ENCODE measurements at regions not wholly inside any gene's neighbourhood (a gene's known extent, or its start where the extent isn't known, plus 50 kb on each side); places are given as distances from the start of the nearest gene placed in this dataset.
"Not testable (repeated sequence)": the region's sequence is repeated elsewhere in the genome, so short reads cannot be mapped to it uniquely, and the experiment has no call there.

GRCh38 chr2:101645886-101646285, 51.6 kb upstream of the MAP4K4 start:
- H3K4me3 ChIP-seq (ENCODE audit: low read length); H3K27me3 ChIP-seq (ENCODE audit: control insufficient read depth, insufficient read depth, low read length); H3K4me1 ChIP-seq (ENCODE audit: control insufficient read depth, insufficient read depth, low read length); H3K27ac ChIP-seq (ENCODE audit: low read depth, low read length); H3K9ac ChIP-seq (ENCODE audit: low read length); H3K36me3 ChIP-seq (ENCODE audit: control insufficient read depth, insufficient read depth, low read length): not testable (repeated sequence)

DNA sequence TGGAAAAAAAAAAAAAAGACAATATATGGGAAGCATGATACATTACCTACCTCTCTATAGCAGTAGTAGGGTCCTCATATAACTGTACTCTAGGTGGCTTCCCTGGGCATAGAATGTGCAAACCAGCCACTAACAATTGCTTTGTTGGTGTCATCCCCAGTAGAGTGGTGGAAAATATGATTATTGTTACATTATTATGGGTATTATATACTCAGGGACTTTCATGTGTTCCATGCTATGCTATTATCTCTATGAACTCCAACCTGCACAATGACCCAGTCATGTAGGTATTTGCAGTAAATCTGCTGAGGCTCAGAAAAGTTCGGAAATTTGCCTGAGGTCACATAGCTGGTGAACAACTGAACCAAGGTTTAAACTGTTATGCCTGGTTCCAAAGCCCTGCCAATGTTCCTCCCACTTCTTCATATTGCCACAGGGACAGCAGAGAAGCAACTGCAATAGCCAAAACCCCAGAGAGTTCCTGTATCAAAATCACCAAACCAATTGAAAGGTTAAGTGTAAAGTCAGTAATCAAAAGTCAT, 52.6 kb upstream of the MAP4K4 start:
- no peak overlapping the region for H3K9ac ChIP-seq (ENCODE audit: low read length)
- H3K27me3 ChIP-seq (ENCODE audit: control insufficient read depth, insufficient read depth, low read length), result no peaks in the 10 kb centered on the region
- no peaks in the 10 kb centered on the region for H3K4me1 ChIP-seq (ENCODE audit: control insufficient read depth, insufficient read depth, low read length)
- no peaks in the 10 kb centered on the region for H3K36me3 ChIP-seq (ENCODE audit: control insufficient read depth, insufficient read depth, low read length)
- no peak overlapping the region for H3K4me3 ChIP-seq (ENCODE audit: low read length)
- H3K27ac ChIP-seq (ENCODE audit: low read depth, low read length), result no peak overlapping the region

- Histone ChIP-seq H3K9ac (ENCODE audit: low read length) (no peak overlapping the region), H3K27me3 (ENCODE audit: control insufficient read depth, insufficient read depth, low read length) (no peaks in the 10 kb centered on the region), H3K4me3 (ENCODE audit: low read length) (no peak overlapping the region), H3K4me1 (ENCODE audit: control insufficient read depth, insufficient read depth, low read length) (no peaks in the 10 kb centered on the region), H3K27ac (ENCODE audit: low read depth, low read length) (no peak overlapping the region), H3K36me3 (ENCODE audit: control insufficient read depth, insufficient read depth, low read length) (no peaks in the 10 kb centered on the region)
Observed at GRCh38 chr2:101643004-101643524, 54.4 kb upstream of the MAP4K4 start.

DNA sequence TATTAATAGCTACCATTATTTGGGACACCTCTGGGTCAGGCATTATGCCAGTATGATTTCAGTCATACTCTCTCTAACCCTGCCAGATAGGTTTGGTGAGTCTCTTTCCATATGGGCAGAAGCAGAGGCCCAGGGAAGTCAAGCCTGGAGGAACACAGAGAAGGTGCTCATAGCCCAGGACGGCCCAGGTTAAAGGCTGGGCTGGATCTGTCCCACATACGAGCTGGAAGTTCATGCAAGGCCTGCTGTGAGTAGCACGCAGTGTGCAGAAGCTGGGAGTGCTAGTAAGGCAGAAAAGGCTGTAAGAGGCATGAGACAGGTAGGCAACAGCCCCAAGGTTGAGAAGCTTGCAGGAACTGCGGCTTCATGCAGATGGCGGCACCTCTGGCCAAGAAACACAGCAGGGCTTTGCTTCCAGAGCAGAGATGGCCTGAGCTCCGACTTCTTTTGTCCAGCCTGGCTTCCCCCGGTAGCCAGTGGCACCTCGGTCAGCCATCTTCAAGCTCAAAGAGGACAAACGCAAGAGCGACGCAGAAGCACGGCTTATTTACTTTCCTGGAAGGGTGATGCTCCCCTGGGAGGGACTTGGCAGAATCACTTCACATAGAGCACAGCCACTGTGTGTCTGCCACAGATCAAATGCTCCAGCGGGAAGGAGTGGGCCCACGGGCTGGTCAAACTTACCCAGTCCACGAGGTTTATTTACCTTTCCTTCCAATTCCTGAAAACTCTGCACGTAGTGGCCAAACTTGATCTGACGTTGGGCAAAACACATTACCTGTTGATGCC, 58.5 kb upstream of the MAP4K4 start:
- H3K27ac ChIP-seq (ENCODE audit: low read depth, low read length), result no peak overlapping the region
- H3K4me3 ChIP-seq (ENCODE audit: low read length), result no peak overlapping the region
- H3K36me3 ChIP-seq (ENCODE audit: control insufficient read depth, insufficient read depth, low read length), result no peaks in the 10 kb centered on the region
- no peaks in the 10 kb centered on the region for H3K4me1 ChIP-seq (ENCODE audit: control insufficient read depth, insufficient read depth, low read length)
- H3K27me3 ChIP-seq (ENCODE audit: control insufficient read depth, insufficient read depth, low read length), result no peaks in the 10 kb centered on the region
- H3K9ac ChIP-seq (ENCODE audit: low read length), result no peak overlapping the region

GRCh38 chr2:101638181-101638711, 59.3 kb upstream of the MAP4K4 start:
- Histone ChIP-seq H3K36me3 (ENCODE audit: control insufficient read depth, insufficient read depth, low read length) (no peaks in the 10 kb centered on the region), H3K27ac (ENCODE audit: low read depth, low read length) (no peak overlapping the region), H3K4me1 (ENCODE audit: control insufficient read depth, insufficient read depth, low read length) (no peaks in the 10 kb centered on the region), H3K4me3 (ENCODE audit: low read length) (no peak overlapping the region), H3K9ac (ENCODE audit: low read length) (no peak overlapping the region), H3K27me3 (ENCODE audit: control insufficient read depth, insufficient read depth, low read length) (no peaks in the 10 kb centered on the region)

DNA sequence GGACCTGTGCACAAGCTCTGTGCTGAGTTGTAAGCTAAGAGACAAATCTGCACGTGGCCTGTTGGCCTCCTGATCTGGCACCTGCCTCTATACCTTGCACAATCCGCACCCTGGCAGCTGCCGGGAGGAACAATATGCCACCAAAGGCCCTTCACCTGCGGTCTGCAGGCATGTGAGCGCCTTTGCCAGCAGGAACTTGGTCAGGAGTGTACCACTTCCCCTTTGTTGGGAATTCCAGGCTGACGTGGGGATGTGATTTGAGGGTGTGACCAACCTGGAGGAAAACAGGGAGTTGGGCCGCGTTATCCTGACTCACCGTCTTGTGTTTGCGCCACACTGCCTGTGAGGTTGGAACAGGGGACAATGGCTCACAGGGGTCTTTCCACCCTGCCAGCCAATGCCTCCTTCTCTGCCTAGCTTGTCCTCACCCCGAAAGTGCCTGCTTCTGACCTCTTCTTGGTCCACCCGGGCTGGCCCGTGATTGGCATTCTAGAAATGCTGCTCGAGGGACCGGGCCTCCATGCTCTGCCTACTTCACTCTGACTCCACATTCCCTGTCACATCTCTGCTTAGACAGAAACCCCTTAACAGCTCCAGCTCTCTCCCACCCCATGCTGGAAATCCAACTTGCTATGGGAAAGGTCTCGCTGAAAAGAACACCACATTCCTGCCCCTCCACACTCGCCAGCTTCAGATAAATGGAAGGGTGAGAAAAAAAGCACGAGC, 67.1 kb upstream of the MAP4K4 start:
- Histone ChIP-seq H3K27ac (ENCODE audit: low read depth, low read length) (no peak overlapping the region), H3K27me3 (ENCODE audit: control insufficient read depth, insufficient read depth, low read length) (no peaks in the 10 kb centered on the region), H3K9ac (ENCODE audit: low read length) (no peak overlapping the region), H3K36me3 (ENCODE audit: control insufficient read depth, insufficient read depth, low read length) (no peaks in the 10 kb centered on the region), H3K4me1 (ENCODE audit: control insufficient read depth, insufficient read depth, low read length) (no peaks in the 10 kb centered on the region), H3K4me3 (ENCODE audit: low read length) (no peak overlapping the region)

DNA sequence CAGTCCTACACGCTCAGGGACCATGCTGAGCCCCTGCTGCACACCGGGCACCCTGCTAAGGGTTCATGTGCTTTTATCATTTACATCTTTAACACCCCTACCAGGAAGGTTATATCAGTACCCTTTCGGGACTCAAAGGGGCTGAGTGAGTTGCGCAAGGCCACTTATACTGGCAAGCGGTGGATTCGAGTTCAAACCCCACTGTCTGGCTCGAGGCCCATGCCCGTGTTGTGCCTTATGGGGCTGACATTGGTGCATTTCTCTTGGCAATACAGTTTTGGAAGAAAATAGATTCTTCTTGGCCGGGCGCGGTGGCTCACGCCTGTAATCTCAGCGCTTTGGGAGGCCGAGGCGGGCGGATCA, 69.5 kb upstream of the MAP4K4 start:
- no peaks in the 10 kb centered on the region for H3K36me3 ChIP-seq (ENCODE audit: control insufficient read depth, insufficient read depth, low read length)
- no peak overlapping the region for H3K4me3 ChIP-seq (ENCODE audit: low read length)
- H3K9ac ChIP-seq (ENCODE audit: low read length), result no peak overlapping the region
- no peaks in the 10 kb centered on the region for H3K27me3 ChIP-seq (ENCODE audit: control insufficient read depth, insufficient read depth, low read length)
- H3K27ac ChIP-seq (ENCODE audit: low read depth, low read length), result no peak overlapping the region
- H3K4me1 ChIP-seq (ENCODE audit: control insufficient read depth, insufficient read depth, low read length), result no peaks in the 10 kb centered on the region

DNA sequence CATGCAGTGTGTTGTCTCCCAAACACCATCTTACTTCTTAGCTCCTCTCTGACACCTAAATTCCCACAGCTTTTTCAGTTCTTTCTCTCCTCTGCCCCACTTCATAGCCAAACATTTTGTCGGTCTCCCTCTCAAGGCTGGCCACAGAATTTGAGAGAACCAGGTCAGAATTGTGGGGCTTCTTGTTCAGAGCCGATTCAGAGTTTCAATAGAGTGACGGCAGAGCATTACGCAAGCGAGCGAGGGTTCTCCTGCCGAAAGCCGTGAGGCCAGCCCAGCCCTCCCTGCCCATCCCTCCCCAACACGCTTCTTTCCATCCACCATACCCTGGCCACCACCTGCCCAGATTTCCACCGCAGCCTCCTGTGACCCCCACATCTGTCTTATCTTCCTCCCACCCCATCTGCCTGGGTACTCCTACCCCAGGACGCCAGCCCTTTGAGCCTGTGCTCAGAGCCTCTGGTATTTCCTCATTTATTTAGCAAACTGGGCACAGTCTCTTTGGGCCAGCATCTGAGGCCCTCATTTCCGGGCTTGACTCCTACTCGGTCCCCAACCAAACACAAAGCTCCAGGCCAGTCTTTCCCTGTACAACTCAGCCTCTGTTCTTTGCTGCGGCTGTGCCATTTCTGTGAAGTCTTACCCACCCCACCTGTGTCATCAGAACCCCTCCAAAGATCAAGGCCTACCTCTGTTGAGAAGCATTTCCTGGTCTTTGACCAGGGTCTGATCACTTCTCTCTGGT, 70.0 kb upstream of the MAP4K4 start:
- no peaks in the 10 kb centered on the region for H3K36me3 ChIP-seq (ENCODE audit: control insufficient read depth, insufficient read depth, low read length)
- H3K4me3 ChIP-seq (ENCODE audit: low read length), result no peak overlapping the region

GRCh38 chr2:101625814-101626213, 71.7 kb upstream of the MAP4K4 start:
- not testable (repeated sequence) for H3K27me3 ChIP-seq (ENCODE audit: control insufficient read depth, insufficient read depth, low read length); H3K4me1 ChIP-seq (ENCODE audit: control insufficient read depth, insufficient read depth, low read length); H3K9ac ChIP-seq (ENCODE audit: low read length)

More for the DNA sequence above, 70.0 kb upstream of the MAP4K4 start:
- H3K27me3 ChIP-seq (ENCODE audit: control insufficient read depth, insufficient read depth, low read length), result no peaks in the 10 kb centered on the region
- no peak overlapping the region for H3K27ac ChIP-seq (ENCODE audit: low read depth, low read length)
- no peaks in the 10 kb centered on the region for H3K4me1 ChIP-seq (ENCODE audit: control insufficient read depth, insufficient read depth, low read length)
- H3K9ac ChIP-seq (ENCODE audit: low read length), result no peak overlapping the region

GRCh38 chr2:101625387-101625786, 72.1 kb upstream of the MAP4K4 start:
- Histone ChIP-seq H3K9ac (ENCODE audit: low read length) (no peak overlapping the region), H3K36me3 (ENCODE audit: control insufficient read depth, insufficient read depth, low read length) (no peaks in the 10 kb centered on the region), H3K27me3 (ENCODE audit: control insufficient read depth, insufficient read depth, low read length) (no peaks in the 10 kb centered on the region), H3K27ac (ENCODE audit: low read depth, low read length) (no peak overlapping the region), H3K4me3 (ENCODE audit: low read length) (no peak overlapping the region), H3K4me1 (ENCODE audit: control insufficient read depth, insufficient read depth, low read length) (no peaks in the 10 kb centered on the region)

More at GRCh38 chr2:101625814-101626213, 71.7 kb upstream of the MAP4K4 start:
- H3K4me3 ChIP-seq (ENCODE audit: low read length); H3K36me3 ChIP-seq (ENCODE audit: control insufficient read depth, insufficient read depth, low read length); H3K27ac ChIP-seq (ENCODE audit: low read depth, low read length): not testable (repeated sequence)

DNA sequence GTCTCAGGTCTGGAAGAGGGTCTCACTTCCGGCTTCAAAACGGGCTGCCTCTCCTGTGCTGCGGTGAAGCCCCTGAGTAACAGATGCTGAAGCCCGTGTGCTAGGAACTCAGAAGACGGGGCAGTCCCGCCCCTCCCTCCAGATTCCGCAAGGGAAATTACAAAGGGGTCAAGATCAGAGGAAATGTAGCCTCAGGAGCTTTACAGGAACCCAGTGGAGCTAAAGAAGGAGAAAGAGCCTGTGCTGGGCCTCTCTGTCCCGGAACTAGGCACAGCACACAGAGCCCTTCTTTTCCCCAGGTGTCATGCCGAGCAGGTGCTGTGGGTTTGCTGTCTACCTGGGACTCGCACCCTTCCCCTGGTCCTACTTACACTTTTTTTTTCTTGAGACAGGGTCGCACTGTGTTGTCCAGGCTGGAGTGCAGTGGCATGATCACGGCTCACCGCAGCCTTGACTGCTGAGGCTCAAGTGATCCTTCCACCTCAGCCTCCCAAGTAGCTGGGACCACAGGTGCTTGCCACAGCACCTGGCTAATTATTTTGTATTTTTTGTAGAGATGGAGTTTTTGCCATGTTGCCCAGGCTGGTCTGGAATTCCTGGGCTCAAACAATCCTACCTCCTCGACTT, 72.7 kb upstream of the MAP4K4 start:
- Histone ChIP-seq H3K4me3 (ENCODE audit: low read length) (no peak overlapping the region), H3K27ac (ENCODE audit: low read depth, low read length) (no peak overlapping the region), H3K4me1 (ENCODE audit: control insufficient read depth, insufficient read depth, low read length) (no peaks in the 10 kb centered on the region), H3K27me3 (ENCODE audit: control insufficient read depth, insufficient read depth, low read length) (no peaks in the 10 kb centered on the region), H3K9ac (ENCODE audit: low read length) (no peak overlapping the region), H3K36me3 (ENCODE audit: control insufficient read depth, insufficient read depth, low read length) (no peaks in the 10 kb centered on the region)
